ENCODE measurements at regions not wholly inside any gene's neighbourhood (a gene's known extent, or its start where the extent isn't known, plus 50 kb on each side); places are given as distances from the start of the nearest gene placed in this dataset.

DNA sequence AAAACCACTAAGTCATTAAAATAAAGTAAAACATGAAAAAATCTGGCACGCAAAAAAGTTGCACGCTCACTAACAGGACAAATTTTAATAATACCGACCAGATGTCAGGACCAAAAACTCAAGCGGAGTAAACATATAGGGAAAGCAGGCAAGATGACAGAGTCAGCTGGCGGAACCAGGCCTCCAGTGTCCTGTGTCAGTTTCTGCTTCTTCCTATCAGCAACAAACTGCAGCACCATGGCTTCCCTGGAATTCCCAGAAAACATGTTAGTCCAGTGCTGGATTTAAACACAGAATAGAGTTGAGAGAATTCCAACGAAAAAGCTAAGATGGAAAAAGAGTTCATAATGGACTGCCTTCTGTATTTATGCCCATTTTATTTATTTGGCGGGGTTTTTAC is 169.1 kb upstream of the ARHGEF26 start:
- TF ChIP-seq, protein P1, sequence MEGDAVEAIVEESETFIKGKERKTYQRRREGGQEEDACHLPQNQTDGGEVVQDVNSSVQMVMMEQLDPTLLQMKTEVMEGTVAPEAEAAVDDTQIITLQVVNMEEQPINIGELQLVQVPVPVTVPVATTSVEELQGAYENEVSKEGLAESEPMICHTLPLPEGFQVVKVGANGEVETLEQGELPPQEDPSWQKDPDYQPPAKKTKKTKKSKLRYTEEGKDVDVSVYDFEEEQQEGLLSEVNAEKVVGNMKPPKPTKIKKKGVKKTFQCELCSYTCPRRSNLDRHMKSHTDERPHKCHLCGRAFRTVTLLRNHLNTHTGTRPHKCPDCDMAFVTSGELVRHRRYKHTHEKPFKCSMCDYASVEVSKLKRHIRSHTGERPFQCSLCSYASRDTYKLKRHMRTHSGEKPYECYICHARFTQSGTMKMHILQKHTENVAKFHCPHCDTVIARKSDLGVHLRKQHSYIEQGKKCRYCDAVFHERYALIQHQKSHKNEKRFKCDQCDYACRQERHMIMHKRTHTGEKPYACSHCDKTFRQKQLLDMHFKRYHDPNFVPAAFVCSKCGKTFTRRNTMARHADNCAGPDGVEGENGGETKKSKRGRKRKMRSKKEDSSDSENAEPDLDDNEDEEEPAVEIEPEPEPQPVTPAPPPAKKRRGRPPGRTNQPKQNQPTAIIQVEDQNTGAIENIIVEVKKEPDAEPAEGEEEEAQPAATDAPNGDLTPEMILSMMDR (IDR thresholded peaks at IDR 0.05; ENCODE audit: low read depth, low read length), result no peak
- no peak overlapping the region for H3K4me3 ChIP-seq (ENCODE audit: low read depth, low read length)

DNA sequence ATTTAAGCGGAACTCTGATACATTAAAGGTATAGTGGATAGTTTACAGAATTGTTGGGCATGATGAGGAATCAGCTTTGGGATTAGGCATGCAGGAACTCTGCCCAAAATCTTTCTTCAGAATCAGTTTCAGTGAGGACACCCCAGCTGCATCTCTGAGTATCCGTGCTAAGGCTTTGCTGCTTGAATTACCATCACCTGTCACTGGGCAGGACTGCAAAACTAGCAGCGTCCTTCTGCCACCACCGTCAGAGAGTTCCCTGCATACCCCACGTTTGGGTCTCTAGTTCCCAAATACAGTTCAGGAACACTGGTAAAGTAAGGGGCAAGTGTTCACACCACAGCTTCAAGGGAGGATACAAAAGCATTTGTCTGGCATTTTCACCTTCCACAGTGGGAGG is 164.6 kb upstream of the ARHGEF26 start:
- no peak overlapping the region for H3K4me3 ChIP-seq (ENCODE audit: low read depth, low read length)
- TF ChIP-seq, protein P1 (IDR thresholded peaks at IDR 0.05; ENCODE audit: low read depth, low read length), result no peak

DNA sequence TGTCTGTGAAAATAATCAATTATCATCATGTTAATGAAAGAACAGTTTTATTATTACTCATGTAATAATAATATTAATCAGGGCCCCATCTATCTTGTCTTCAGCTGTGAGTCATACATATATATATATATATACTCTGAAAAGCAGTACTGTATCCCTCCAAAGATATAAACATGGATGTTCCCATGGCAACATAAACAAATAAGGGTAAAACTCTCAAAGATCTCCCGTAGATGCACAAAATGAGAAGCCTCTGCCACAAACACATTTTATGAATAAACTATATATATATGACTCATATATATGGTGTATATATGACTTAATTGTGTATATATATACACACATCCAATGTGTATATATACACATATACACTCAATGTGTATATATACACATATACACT is 163.8 kb upstream of the ARHGEF26 start:
- TF ChIP-seq, protein P1 (IDR thresholded peaks at IDR 0.05; ENCODE audit: low read depth, low read length), result no peak
- no peak overlapping the region for H3K4me3 ChIP-seq (ENCODE audit: low read depth, low read length)

DNA sequence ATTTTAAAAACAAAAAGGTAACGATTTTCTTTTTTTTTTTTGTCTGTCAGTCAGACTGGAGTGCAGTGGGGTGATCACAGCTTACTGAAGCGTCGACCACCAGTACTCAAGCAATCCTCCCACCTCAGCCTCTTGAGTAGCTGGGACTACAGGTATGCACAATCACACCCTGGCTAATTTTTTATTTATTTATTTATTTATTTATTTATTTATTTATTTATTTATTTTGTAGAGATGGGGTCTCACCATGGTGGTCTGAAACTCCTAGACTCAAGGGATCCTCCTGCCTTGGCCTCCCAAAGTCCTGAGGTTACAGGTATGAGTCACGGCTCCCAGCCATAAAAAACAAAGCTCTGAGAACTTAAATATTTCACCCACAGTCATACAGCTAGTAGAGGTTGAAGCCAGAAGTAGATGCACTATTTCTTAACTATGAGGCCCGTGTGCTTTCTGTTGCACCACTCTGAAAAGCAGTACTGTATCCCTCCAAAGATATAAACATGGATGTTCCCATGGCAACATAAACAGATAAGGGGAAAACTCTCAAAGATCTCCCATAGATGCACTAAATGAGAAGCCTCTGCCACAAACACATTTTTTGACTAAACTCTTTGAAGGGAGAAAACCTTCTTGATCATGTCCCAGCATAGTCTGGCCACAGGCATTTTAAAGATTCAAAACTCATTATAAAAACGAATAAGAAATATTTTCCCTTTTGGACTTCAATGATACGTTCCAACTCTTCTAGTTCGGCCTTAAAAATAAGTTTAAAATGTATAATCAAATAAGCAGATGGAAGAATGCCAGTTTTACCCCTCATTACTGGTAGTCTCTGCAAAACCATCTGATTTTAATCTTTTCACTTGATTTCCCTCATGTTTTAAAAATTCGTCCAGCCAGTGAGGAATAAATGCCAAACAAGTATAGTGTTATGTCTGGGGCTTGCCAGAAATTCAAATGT is 162.3 kb upstream of the ARHGEF26 start:
- TF ChIP-seq, protein P1 (IDR thresholded peaks at IDR 0.05; ENCODE audit: low read depth, low read length), result no peak
- H3K4me3 ChIP-seq (ENCODE audit: low read depth, low read length), result no peak overlapping the region

DNA sequence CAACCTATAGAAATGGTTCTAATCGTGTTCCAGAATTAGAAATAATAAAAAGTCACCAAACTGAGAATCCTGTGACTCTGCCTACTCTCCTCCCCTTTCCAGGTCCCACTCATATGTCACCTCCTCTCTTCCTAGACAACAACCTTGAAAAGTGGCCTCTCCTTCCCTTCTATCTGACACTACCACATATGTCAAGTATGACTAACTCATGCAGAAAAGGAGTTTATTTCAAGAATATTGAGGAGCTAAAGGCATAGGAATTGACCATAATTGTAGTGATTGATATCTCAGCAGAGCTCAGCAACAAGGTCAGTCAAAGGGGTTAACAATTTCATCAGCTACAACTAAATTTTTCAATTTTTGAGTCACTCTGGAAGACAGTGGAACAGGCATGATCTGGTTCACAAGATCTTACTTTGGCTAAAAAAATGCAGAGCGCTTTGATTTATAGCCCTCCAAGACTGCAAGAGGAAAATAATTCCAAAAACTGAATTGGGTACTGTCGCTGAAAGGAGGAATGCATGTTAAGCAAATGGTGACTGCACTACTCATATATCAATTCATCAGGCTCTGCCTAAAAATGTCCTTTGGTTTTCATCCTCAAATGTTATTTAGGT is 160.6 kb upstream of the ARHGEF26 start:
- no peak overlapping the region for H3K4me3 ChIP-seq (ENCODE audit: low read depth, low read length)
- TF ChIP-seq, protein P1 (IDR thresholded peaks at IDR 0.05; ENCODE audit: low read depth, low read length), result no peak

DNA sequence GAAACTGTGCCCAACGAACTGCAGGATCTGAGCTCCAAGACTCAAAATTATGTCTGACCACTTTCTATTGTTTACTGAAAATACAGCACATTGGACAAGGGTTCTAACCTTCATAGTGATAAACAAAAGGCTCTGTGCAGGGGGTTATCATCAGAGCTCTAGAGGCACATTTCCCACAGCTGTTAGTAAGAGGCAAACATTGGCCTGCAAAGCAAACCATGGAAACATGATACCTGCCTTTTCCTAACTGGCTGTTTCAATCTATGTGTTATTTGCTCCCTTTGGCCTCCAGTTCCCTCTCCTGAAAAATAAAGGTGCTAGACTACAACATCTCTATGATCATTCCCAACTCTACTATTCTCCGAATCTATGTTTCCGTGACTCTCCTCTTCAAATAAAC is 159.7 kb upstream of the ARHGEF26 start:
- H3K4me3 ChIP-seq (ENCODE audit: low read depth, low read length), result no peak overlapping the region

More for the DNA sequence above, 159.7 kb upstream of the ARHGEF26 start:
- TF ChIP-seq, protein P1 (IDR thresholded peaks at IDR 0.05; ENCODE audit: low read depth, low read length), result no peak
